ENCODE measurements at regions not wholly inside any gene's neighbourhood (a gene's known extent, or its start where the extent isn't known, plus 50 kb on each side); places are given as distances from the start of the nearest gene placed in this dataset.
"Not testable (repeated sequence)": the region's sequence is repeated elsewhere in the genome, so short reads cannot be mapped to it uniquely, and the experiment has no call there.

DNA sequence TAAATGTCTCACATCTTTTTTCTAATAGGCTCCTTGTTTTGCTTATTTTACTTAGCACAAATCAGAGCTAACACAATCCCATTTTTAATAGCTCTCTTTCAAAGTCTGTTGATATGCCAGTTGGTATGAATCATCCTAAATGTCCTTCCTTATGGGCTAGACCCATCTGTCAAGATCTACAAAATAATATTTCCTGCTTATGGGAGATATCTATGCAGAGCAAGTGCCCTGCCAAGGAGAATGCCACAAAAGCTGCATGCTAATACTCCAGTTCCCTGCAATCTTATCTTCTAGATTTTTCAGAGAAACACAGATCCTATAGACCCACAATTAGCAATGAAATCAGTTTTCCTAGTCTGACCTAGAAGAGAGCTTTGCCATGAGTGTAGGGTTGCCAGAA is 230.8 kb upstream of the NPVF start:
- Histone ChIP-seq H3K36me3 (no peaks in the 10 kb centered on the region), H3K9me3 (no peaks in the 10 kb centered on the region), H3K4me1 (peaks cover 0 to 4% of the 10 kb centered on the region in 2 donors), H3K4me3 (no peak overlapping the region), H3K27ac (no peak overlapping the region), H3K27me3 (no peaks in the 10 kb centered on the region)
- TF ChIP-seq POLR2AphosphoS5 (IDR thresholded peaks at IDR 0.05) (no peak), POLR2A (IDR thresholded peaks at IDR 0.05) (no peak)
- TF ChIP-seq, protein P1, sequence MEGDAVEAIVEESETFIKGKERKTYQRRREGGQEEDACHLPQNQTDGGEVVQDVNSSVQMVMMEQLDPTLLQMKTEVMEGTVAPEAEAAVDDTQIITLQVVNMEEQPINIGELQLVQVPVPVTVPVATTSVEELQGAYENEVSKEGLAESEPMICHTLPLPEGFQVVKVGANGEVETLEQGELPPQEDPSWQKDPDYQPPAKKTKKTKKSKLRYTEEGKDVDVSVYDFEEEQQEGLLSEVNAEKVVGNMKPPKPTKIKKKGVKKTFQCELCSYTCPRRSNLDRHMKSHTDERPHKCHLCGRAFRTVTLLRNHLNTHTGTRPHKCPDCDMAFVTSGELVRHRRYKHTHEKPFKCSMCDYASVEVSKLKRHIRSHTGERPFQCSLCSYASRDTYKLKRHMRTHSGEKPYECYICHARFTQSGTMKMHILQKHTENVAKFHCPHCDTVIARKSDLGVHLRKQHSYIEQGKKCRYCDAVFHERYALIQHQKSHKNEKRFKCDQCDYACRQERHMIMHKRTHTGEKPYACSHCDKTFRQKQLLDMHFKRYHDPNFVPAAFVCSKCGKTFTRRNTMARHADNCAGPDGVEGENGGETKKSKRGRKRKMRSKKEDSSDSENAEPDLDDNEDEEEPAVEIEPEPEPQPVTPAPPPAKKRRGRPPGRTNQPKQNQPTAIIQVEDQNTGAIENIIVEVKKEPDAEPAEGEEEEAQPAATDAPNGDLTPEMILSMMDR (IDR thresholded peaks at IDR 0.05): no peak
- intact Hi-C loops (cut with DNase I; ENCODE audit: low total_unique reads): no loop called here
- no peak for DNase-seq (ENCODE audit: low spot score in 2 of 2)

DNA sequence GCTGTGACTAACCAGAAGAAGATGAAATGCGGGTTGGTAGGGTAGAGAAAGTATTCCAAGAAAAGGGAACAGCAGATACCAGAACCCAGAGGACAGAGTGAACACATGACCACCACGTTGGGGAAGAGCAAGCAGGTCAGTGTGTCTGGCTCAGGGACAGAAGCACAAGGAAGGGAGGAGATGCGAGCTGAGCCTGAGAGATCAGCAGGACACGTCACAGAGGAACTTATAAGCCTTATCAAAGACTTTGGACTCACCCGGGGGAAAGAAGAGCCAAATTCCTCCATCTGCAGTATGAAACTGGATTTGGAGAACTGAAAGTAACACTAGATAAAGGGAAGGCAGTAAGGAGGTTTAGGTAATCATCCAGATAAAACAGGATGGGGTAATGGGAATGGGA is 232.1 kb upstream of the NPVF start:
- DNase-seq (ENCODE audit: low spot score in 2 of 2): no peak
- intact Hi-C loops (cut with DNase I; ENCODE audit: low total_unique reads): no loop called here
- Histone ChIP-seq H3K4me1 (peaks cover 0 to 4% of the 10 kb centered on the region in 2 donors), H3K36me3 (no peaks in the 10 kb centered on the region), H3K27ac (no peak overlapping the region), H3K9me3 (no peaks in the 10 kb centered on the region), H3K27me3 (no peaks in the 10 kb centered on the region), H3K4me3 (no peak overlapping the region)
- TF ChIP-seq, protein P1 (IDR thresholded peaks at IDR 0.05): no peak
- TF ChIP-seq POLR2AphosphoS5 (IDR thresholded peaks at IDR 0.05) (no peak), POLR2A (IDR thresholded peaks at IDR 0.05) (no peak)

DNA sequence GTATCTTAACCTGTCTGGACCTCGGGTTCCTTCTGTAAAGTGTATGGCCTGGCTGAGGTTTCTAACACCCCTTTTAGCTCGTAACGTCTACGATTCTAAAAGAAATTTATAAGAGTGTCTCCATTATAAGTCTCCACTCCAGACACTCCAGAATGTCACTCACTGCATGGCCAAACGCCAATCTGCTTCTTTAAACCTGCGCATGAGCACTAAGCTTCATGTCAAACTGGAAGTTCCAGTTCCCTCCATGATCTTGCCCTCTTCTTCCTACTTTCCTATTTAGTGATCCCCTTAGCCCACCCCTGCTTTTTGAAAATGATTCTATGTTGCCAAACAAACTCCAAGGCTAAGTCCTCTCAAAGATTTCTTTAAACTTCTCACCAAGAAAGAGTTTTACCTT is 241.4 kb upstream of the NPVF start:
- Histone ChIP-seq H3K27ac (no peak overlapping the region), H3K4me3 (no peak overlapping the region), H3K4me1 (no peaks in the 10 kb centered on the region), H3K36me3 (no peaks in the 10 kb centered on the region), H3K9me3 (no peaks in the 10 kb centered on the region), H3K27me3 (no peaks in the 10 kb centered on the region)
- no peak for DNase-seq (ENCODE audit: low spot score in 2 of 2)
- intact Hi-C loops (cut with DNase I; ENCODE audit: low total_unique reads): loop anchor here (5.0 kb wide), 1 partner anchor 48 kb away; no protein-coding TSS in a partner anchor
- TF ChIP-seq POLR2A (IDR thresholded peaks at IDR 0.05): no peak
- no peak for TF ChIP-seq POLR2AphosphoS5 (IDR thresholded peaks at IDR 0.05)
- TF ChIP-seq, protein P1 (IDR thresholded peaks at IDR 0.05): no peak

DNA sequence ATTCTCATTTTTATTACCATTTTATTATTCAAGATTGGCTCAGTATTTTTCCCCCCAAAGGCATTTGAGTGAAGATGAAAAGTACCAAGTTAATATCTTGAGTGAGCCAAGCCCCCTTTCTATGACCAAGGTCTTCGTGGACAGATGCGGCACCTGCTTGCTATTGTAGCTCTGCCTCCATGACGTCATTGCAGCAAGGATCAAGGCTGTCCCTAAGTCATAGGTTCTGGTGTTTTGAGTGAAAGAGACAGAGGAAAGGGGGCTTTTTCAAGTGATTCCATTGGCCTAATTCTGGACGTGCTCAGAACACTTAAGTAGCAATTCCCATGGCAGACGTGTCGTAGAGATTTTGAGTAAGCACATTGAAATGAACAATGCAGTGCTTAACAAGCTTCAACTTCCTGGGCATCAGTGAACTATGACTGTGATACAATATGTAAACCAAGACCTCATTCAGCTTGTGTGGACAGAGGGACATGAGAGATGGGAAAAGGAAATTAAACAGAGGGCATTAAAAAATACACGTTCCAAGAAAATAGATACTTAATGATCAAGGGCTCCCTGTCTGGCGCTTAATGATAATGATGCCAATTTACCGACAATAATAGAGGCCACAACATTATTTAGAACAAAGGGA is 248.7 kb upstream of the NPVF start:
- Histone ChIP-seq H3K4me3 (no peak overlapping the region), H3K36me3 (no peaks in the 10 kb centered on the region), H3K4me1 (no peaks in the 10 kb centered on the region), H3K27ac (no peak overlapping the region), H3K27me3 (no peaks in the 10 kb centered on the region), H3K9me3 (no peaks in the 10 kb centered on the region)
- no peak for DNase-seq (ENCODE audit: low spot score in 2 of 2)
- TF ChIP-seq POLR2AphosphoS5 (IDR thresholded peaks at IDR 0.05): no peak
- no peak for TF ChIP-seq POLR2A (IDR thresholded peaks at IDR 0.05)
- TF ChIP-seq, protein P1 (IDR thresholded peaks at IDR 0.05): no peak
- intact Hi-C loops (cut with DNase I; ENCODE audit: low total_unique reads): no loop called here

DNA sequence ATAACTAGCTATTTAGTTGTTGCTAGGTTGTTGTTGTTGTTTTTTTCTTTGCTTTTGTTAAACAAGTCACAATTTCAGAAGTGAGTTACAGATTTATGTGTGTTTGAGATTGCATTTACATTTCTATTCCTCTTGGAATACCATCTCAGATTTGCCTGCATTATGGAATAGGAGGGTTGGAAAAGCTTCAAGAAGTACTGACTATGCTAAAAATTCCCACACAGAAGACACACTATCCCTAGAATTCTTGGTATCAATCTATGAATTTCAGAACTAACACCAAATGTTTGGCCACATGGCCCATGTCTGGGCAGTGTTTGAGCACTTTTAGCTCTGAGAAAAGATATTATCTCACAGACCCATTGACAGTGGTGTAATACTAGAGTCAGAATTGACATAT is 249.9 kb upstream of the NPVF start:
- H3K4me1 ChIP-seq; intact Hi-C loops (cut with DNase I; ENCODE audit: low total_unique reads); H3K27me3 ChIP-seq; DNase-seq (ENCODE audit: low spot score in 2 of 2); H3K36me3 ChIP-seq; H3K27ac ChIP-seq; H3K9me3 ChIP-seq; H3K4me3 ChIP-seq: not testable (repeated sequence)

DNA sequence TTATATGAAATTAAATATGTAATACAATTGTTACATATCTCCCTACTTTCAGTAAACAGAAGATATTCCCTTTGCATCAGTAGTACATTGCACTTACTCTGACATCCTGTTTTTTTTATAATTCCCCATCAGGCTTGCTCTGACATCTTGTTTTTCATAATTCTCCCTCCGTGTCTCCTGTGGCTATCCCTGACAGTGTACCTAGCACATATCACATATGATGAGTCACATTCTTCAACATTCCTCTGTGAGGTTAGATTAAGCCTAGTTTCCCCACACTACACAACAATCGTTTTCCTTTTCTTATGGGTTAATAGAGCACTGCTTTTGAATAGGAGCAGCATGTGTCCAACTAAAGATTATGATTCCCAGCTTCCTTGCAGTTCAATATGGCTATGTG is 250.6 kb upstream of the NPVF start:
- no peak overlapping the region for H3K4me3 ChIP-seq
- DNase-seq (ENCODE audit: low spot score in 2 of 2): no peak
- no peak overlapping the region for H3K27ac ChIP-seq
- no peaks in the 10 kb centered on the region for H3K36me3 ChIP-seq
- H3K9me3 ChIP-seq: no peaks in the 10 kb centered on the region
- H3K4me1 ChIP-seq: no peaks in the 10 kb centered on the region
- intact Hi-C loops (cut with DNase I; ENCODE audit: low total_unique reads): no loop called here
- no peaks in the 10 kb centered on the region for H3K27me3 ChIP-seq
- TF ChIP-seq, protein P1 (IDR thresholded peaks at IDR 0.05): no peak
- no peak for TF ChIP-seq POLR2A (IDR thresholded peaks at IDR 0.05)
- TF ChIP-seq POLR2AphosphoS5 (IDR thresholded peaks at IDR 0.05): no peak

All from breast epithelium (tissue), 4 donors.